DND-41 (cell line): ENCODE measurements at regions not wholly inside any gene's neighbourhood (a gene's known extent, or its start where the extent isn't known, plus 50 kb on each side); places are given as distances from the start of the nearest gene placed in this dataset.
"Not testable (repeated sequence)": the region's sequence is repeated elsewhere in the genome, so short reads cannot be mapped to it uniquely, and the experiment has no call there.

Experiments used
- ATAC-seq: fragments of 200-7000 bp; cut with Tn5 transposase; 3 replicates; pipeline ENCODE4 v1.9.1; 2021; ENCODE audit warnings: low read depth; ENCODE audit not compliant: insufficient read depth
- DNase-seq: peaks from one replicate; pipeline ENCODE4 v3.0.0-alpha.2; 2020
- H2AFZ ChIP-seq: 2 replicates; pipeline ENCODE4 v1.6.0; 2012; ENCODE audit warnings: low read depth, low read length
- H3K27ac ChIP-seq: 2 replicates; pipeline ENCODE4 v1.5.1; 2012; ENCODE audit warnings: low read length, inconsistent platforms
- H3K27me3 ChIP-seq: fragments of 200-600 bp; sonication (generic); 2 replicates; pipeline ENCODE4 v1.6.0; 2012; ENCODE audit warnings: low read length, mild to moderate bottlenecking, inconsistent platforms; ENCODE audit not compliant: insufficient read depth, poor library complexity
- H3K36me3 ChIP-seq: 2 replicates; pipeline ENCODE4 v1.5.1; 2012; ENCODE audit warnings: low read length, inconsistent platforms; ENCODE audit not compliant: insufficient read depth
- H3K4me1 ChIP-seq: 2 replicates; pipeline ENCODE4 v1.5.1; 2012; ENCODE audit warnings: mild to moderate bottlenecking, low read length; ENCODE audit not compliant: insufficient read depth
- H3K4me2 ChIP-seq: 2 replicates; pipeline ENCODE4 v1.6.0; 2012; ENCODE audit warnings: mild to moderate bottlenecking, moderate library complexity, low read length, inconsistent platforms; ENCODE audit not compliant: insufficient read depth
- H3K4me3 ChIP-seq, 2 experiments: fragments of 200-600 bp in 1 of 2; shearing (Covaris generic) in 1 of 2; 2 replicates each; pipeline ENCODE4 v1.5.1; 2012 to 2016; ENCODE audit warnings: inconsistent platforms in 2 of 2, low read length in 2 of 2, mild to moderate bottlenecking in 2 of 2, low read depth in 1 of 2, moderate library complexity in 1 of 2
- H3K79me2 ChIP-seq: 2 replicates; pipeline ENCODE4 v1.6.0; 2012; ENCODE audit warnings: low read length, inconsistent platforms; ENCODE audit not compliant: insufficient read depth
- H3K9ac ChIP-seq: 2 replicates; pipeline ENCODE4 v1.6.0; 2012; ENCODE audit warnings: low read depth, mild to moderate bottlenecking, inconsistent platforms, low read length, moderate library complexity
- H3K9me3 ChIP-seq: 2 replicates; pipeline ENCODE4 v1.5.1; 2012; ENCODE audit warnings: low read length, moderate library complexity, mild to moderate bottlenecking, inconsistent platforms; ENCODE audit not compliant: insufficient read depth, severe bottlenecking
- H4K20me1 ChIP-seq: 2 replicates; pipeline ENCODE4 v1.6.0; 2012; ENCODE audit warnings: low read length; ENCODE audit not compliant: insufficient read depth
- CTCF ChIP-seq: IDR thresholded peaks from 2 replicates; pipeline ENCODE4 v1.5.1; 2012; ENCODE audit warnings: borderline replicate concordance, low read length, moderate library complexity, mild to moderate bottlenecking; ENCODE audit not compliant: poor library complexity, severe bottlenecking; ENCODE audit errors: extremely low read depth
- EZH2 ChIP-seq: IDR thresholded peaks from 3 replicates; pipeline ENCODE4 v1.6.1; 2012; ENCODE audit warnings: borderline replicate concordance, low read depth, mild to moderate bottlenecking, moderate library complexity, low read length, inconsistent platforms; ENCODE audit not compliant: severe bottlenecking

- no peak for DNase-seq
- no peaks in the 10 kb centered on the region for H3K79me2 ChIP-seq
- no peak for ATAC-seq
- H3K4me3 ChIP-seq, result no peak overlapping the region
- H3K4me2 ChIP-seq, result no peak overlapping the region
- no peaks in the 10 kb centered on the region for H3K4me1 ChIP-seq
- H3K27ac ChIP-seq, result no peak overlapping the region
- no peak overlapping the region for H2AFZ ChIP-seq
- TF ChIP-seq EZH2 (no peak), CTCF (no peak)
- no peaks in the 10 kb centered on the region for H3K27me3 ChIP-seq
- H3K36me3 ChIP-seq, result no peaks in the 10 kb centered on the region
- no peaks in the 10 kb centered on the region for H4K20me1 ChIP-seq
- no peak overlapping the region for H3K9ac ChIP-seq
- no peaks in the 10 kb centered on the region for H3K9me3 ChIP-seq
Measured at GRCh38 chr10:59047180-59047579, 129.3 kb upstream of the PHYHIPL start.

GRCh38 chr10:59047957-59048618 is 128.4 kb upstream of the PHYHIPL start:
- Histone ChIP-seq H3K79me2 (no peaks in the 10 kb centered on the region), H3K36me3 (no peaks in the 10 kb centered on the region), H4K20me1 (no peaks in the 10 kb centered on the region), H3K9me3 (no peaks in the 10 kb centered on the region), H3K27ac (no peak overlapping the region), H3K4me1 (no peaks in the 10 kb centered on the region), H3K27me3 (no peaks in the 10 kb centered on the region), H3K4me2 (no peak overlapping the region), H2AFZ (no peak overlapping the region), H3K9ac (no peak overlapping the region), H3K4me3 (no peak overlapping the region)
- TF ChIP-seq EZH2 (no peak), CTCF (no peak)
- DNase-seq (no peak), ATAC-seq (no peak)

- not testable (repeated sequence) for H4K20me1 ChIP-seq, H3K27ac ChIP-seq, H3K9ac ChIP-seq, H2AFZ ChIP-seq, H3K4me2 ChIP-seq, ATAC-seq, H3K4me1 ChIP-seq, DNase-seq, H3K9me3 ChIP-seq, H3K27me3 ChIP-seq, H3K4me3 ChIP-seq, H3K79me2 ChIP-seq, H3K36me3 ChIP-seq
Measured at GRCh38 chr10:59053502-59053901, 122.9 kb upstream of the PHYHIPL start.

GRCh38 chr10:59055045-59055444 is 121.4 kb upstream of the PHYHIPL start:
- H3K27me3 ChIP-seq, result no peaks in the 10 kb centered on the region
- H3K36me3 ChIP-seq, result no peaks in the 10 kb centered on the region
- no peak overlapping the region for H2AFZ ChIP-seq
- H3K4me3 ChIP-seq, result no peak overlapping the region
- ATAC-seq, result no peak
- H3K4me1 ChIP-seq, result no peaks in the 10 kb centered on the region
- H3K79me2 ChIP-seq, result no peaks in the 10 kb centered on the region
- DNase-seq, result no peak
- H4K20me1 ChIP-seq, result no peaks in the 10 kb centered on the region
- no peak overlapping the region for H3K4me2 ChIP-seq
- no peak overlapping the region for H3K27ac ChIP-seq
- H3K9me3 ChIP-seq, result peaks cover 4% of the 10 kb centered on the region
- TF ChIP-seq CTCF, result no peak
- no peak for TF ChIP-seq EZH2
- no peak overlapping the region for H3K9ac ChIP-seq
